ENCODE measurements at regions not wholly inside any gene's neighbourhood (a gene's known extent, or its start where the extent isn't known, plus 50 kb on each side); places are given as distances from the start of the nearest gene placed in this dataset.

GRCh38 chr2:219980638-219981037, 353.2 kb downstream of the SLC4A3 start:
- no peak for TF ChIP-seq CTCF (conservative IDR thresholded peaks at IDR 0.05)
- H2AFZ ChIP-seq (ENCODE audit: low read length): no peak overlapping the region
- no peak overlapping the region for H3K9ac ChIP-seq (ENCODE audit: extremely low read depth, insufficient read length, low read length)
- H4K91ac ChIP-seq (ENCODE audit: insufficient read length, low read depth, low read length): no peak overlapping the region
- no peak overlapping the region for H2BK20ac ChIP-seq (ENCODE audit: low read depth, low read length, poor library complexity, severe bottlenecking)
- no peak overlapping the region for H2BK12ac ChIP-seq (ENCODE audit: insufficient read length, low read depth, low read length)
- no peak overlapping the region for H2BK5ac ChIP-seq (ENCODE audit: insufficient read length, low read length)
- no peak overlapping the region for H3K27ac Mint-ChIP-seq
- no peak overlapping the region for H2BK15ac ChIP-seq (ENCODE audit: low read depth, low read length)
- no peak overlapping the region for H3K56ac ChIP-seq (ENCODE audit: insufficient read length, low read depth, low read length)
- H3K4me3 Mint-ChIP-seq: no peak overlapping the region
- H3K14ac ChIP-seq (ENCODE audit: insufficient read depth, low read length): no peak overlapping the region
- no peak overlapping the region for H3K27ac ChIP-seq (ENCODE audit: insufficient read length, low read depth, low read length)
- H3K23me2 ChIP-seq (ENCODE audit: insufficient read length, low read depth, low read length, poor library complexity, severe bottlenecking): no peaks in the 10 kb centered on the region
- no peak overlapping the region for H3K4me2 ChIP-seq (ENCODE audit: insufficient read depth, insufficient read length, low read length)
- no peak overlapping the region for H4K5ac ChIP-seq (ENCODE audit: insufficient read length, low read depth, low read length)
- H3K27me3 ChIP-seq (ENCODE audit: insufficient read depth, low read length): no peaks in the 10 kb centered on the region
- H4K8ac ChIP-seq (replicated peaks; ENCODE audit: insufficient read length, low read depth, low read length): no peak overlapping the region
- no peak overlapping the region for H3K23ac ChIP-seq (ENCODE audit: insufficient read length, low read depth, low read length)
- no peaks in the 10 kb centered on the region for H3K79me2 ChIP-seq (ENCODE audit: insufficient read depth, low read length)
- no peak overlapping the region for H2AK5ac ChIP-seq (ENCODE audit: insufficient read length, low read length)
- no peak overlapping the region for H2BK120ac ChIP-seq (ENCODE audit: low read depth, low read length, poor library complexity, severe bottlenecking)
- no peaks in the 10 kb centered on the region; a peak in 2 of 5 replicates for H3K9me3 Mint-ChIP-seq
- H3T11ph ChIP-seq (ENCODE audit: low read length): no peak overlapping the region
- no peaks in the 10 kb centered on the region for H3K4me1 ChIP-seq (ENCODE audit: insufficient read depth, low read length)
- H3K4me1 Mint-ChIP-seq: no peaks in the 10 kb centered on the region
- H3K36me3 Mint-ChIP-seq (ENCODE audit: insufficient read depth in 1 of 3, low read depth in 3 of 3): no peaks in the 10 kb centered on the region
- H3K18ac ChIP-seq (ENCODE audit: insufficient read length, low read depth, low read length): no peak overlapping the region
- no peaks in the 10 kb centered on the region for H4K20me1 ChIP-seq (ENCODE audit: control insufficient read depth, insufficient read depth, insufficient read length)
- no peaks in the 10 kb centered on the region for H3K9me3 ChIP-seq (ENCODE audit: control insufficient read depth, low read depth, low read length)
- no CpG with 5 or more reads among the region's 2 CpGs for WGBS (ENCODE audit: extremely low coverage, insufficient read length, low lambda C conversion rate)
- DNase-seq: no peak
- no peak overlapping the region for H3K4ac ChIP-seq (ENCODE audit: low read depth, low read length)
- H3K79me1 ChIP-seq (ENCODE audit: insufficient read depth, low read depth, low read length, poor library complexity, severe bottlenecking): no peaks in the 10 kb centered on the region
- peaks cover 1% of the 10 kb centered on the region; the same call in 1 of the 2 replicates for H3K27me3 Mint-ChIP-seq (ENCODE audit: low read depth)
